HEK293 (cell line): ENCODE measurements at regions not wholly inside any gene's neighbourhood (a gene's known extent, or its start where the extent isn't known, plus 50 kb on each side); places are given as distances from the start of the nearest gene placed in this dataset.

ENCODE experiments used
- CTCF ChIA-PET: fragments of 350-600 bp; formaldehyde crosslinking; extraction: SDS; loops from one replicate; lab custom pipeline; 2021; ENCODE audit warnings: antibody characterized with exemption; lab: Yijun Ruan, JAX
- POLR2A ChIA-PET: fragments of 300-600 bp; formaldehyde crosslinking; extraction: SDS; loops from one replicate; lab custom pipeline; 2020; ENCODE audit warnings: antibody characterized with exemption, inconsistent platforms; lab: Yijun Ruan, JAX
- H3K27ac ChIP-seq: fragments of 200-500 bp; sonication (Bioruptor generic); 2 replicates; pipeline ENCODE4 v1.5.1; 2014; ENCODE audit warnings: low read depth, low read length, control low read depth, inconsistent platforms; ENCODE audit errors: extremely low read depth
- H3K36me3 ChIP-seq, 2 experiments: fragments of 200-500 bp in 1 of 2; sonication (Bioruptor generic) in 1 of 2; 1 replicate in 1 of 2; 2 replicates in 1 of 2; pipeline ENCODE4 v1.5.1; 2014 to 2017; ENCODE audit warnings: inconsistent platforms in 2 of 2, low read length in 2 of 2; ENCODE audit not compliant: control insufficient read depth in 2 of 2, insufficient read depth in 1 of 2
- H3K4me1 ChIP-seq: fragments of 200-500 bp; sonication (Bioruptor generic); 2 replicates; pipeline ENCODE4 v1.5.1; 2014; ENCODE audit warnings: mild to moderate bottlenecking, low read length, inconsistent platforms; ENCODE audit not compliant: control insufficient read depth, insufficient read depth
- H3K4me3 ChIP-seq: 2 replicates; pipeline ENCODE4 v1.5.1; 2011; ENCODE audit warnings: low read depth, mild to moderate bottlenecking, control low read depth, low read length, moderate library complexity
- H3K9me3 ChIP-seq: fragments of 200-500 bp; sonication (Bioruptor generic); 2 replicates; pipeline ENCODE4 v1.5.1; 2014; ENCODE audit warnings: low read depth, low read length, inconsistent platforms; ENCODE audit not compliant: control insufficient read depth, insufficient read depth
- AEBP2 ChIP-seq: fragments of 450-650 bp; formaldehyde crosslinking; IDR thresholded peaks from 2 replicates; pipeline ENCODE4 v1.5.1; 2016; ENCODE audit warnings: missing biosample characterization, missing genetic modification characterization, borderline replicate concordance
- BCL11A ChIP-seq: fragments of 450-650 bp; formaldehyde crosslinking; IDR thresholded peaks from 2 replicates; pipeline ENCODE4 v1.5.1; 2016; ENCODE audit warnings: low read depth, missing biosample characterization, missing genetic modification characterization
- GLIS2 ChIP-seq: fragments of 450-650 bp; formaldehyde crosslinking; IDR thresholded peaks from 2 replicates; pipeline ENCODE4 v1.5.1; 2016; ENCODE audit warnings: missing biosample characterization, missing genetic modification characterization
- KLF9 ChIP-seq: fragments of 450-650 bp; formaldehyde crosslinking; IDR thresholded peaks from 2 replicates; pipeline ENCODE4 v1.5.1; 2016; ENCODE audit warnings: missing biosample characterization, missing genetic modification characterization, low read depth
- SP7 ChIP-seq: fragments of 450-650 bp; formaldehyde crosslinking; IDR thresholded peaks from 2 replicates; pipeline ENCODE4 v1.5.1; 2016; ENCODE audit warnings: missing biosample characterization, missing genetic modification characterization
- ZBTB44 ChIP-seq: fragments of 450-650 bp; IDR thresholded peaks from 2 replicates; pipeline ENCODE4 v1.5.1; 2018; ENCODE audit warnings: missing biosample characterization, mild to moderate bottlenecking, missing genetic modification characterization
- ZFP41 ChIP-seq: fragments of 450-650 bp; formaldehyde crosslinking; IDR thresholded peaks from 2 replicates; pipeline ENCODE4 v1.5.1; 2016; ENCODE audit warnings: missing biosample characterization, missing genetic modification characterization, borderline replicate concordance
- ZNF132 ChIP-seq: fragments of 450-650 bp; formaldehyde crosslinking; IDR thresholded peaks from 2 replicates; pipeline ENCODE4 v1.5.1; 2017; ENCODE audit warnings: missing biosample characterization, missing genetic modification characterization, borderline replicate concordance
- ZNF157 ChIP-seq: fragments of 450-650 bp; formaldehyde crosslinking; IDR thresholded peaks from 2 replicates; pipeline ENCODE4 v1.5.1; 2016; ENCODE audit warnings: missing biosample characterization, missing genetic modification characterization
- ZNF2 ChIP-seq: fragments of 450-650 bp; formaldehyde crosslinking; IDR thresholded peaks from 2 replicates; pipeline ENCODE4 v1.5.1; 2016; ENCODE audit warnings: missing biosample characterization, missing genetic modification characterization
- ZNF211 ChIP-seq: fragments of 450-650 bp; formaldehyde crosslinking; IDR thresholded peaks from 2 replicates; pipeline ENCODE4 v1.5.1; 2016; ENCODE audit warnings: low read depth, missing biosample characterization, missing genetic modification characterization
- ZNF223 ChIP-seq: fragments of 450-650 bp; formaldehyde crosslinking; IDR thresholded peaks from 2 replicates; pipeline ENCODE4 v1.5.1; 2016; ENCODE audit warnings: missing biosample characterization, missing genetic modification characterization
- ZNF23 ChIP-seq: fragments of 450-650 bp; formaldehyde crosslinking; IDR thresholded peaks from 2 replicates; pipeline ENCODE4 v1.5.1; 2016; ENCODE audit warnings: missing biosample characterization, missing genetic modification characterization, borderline replicate concordance
- ZNF366 ChIP-seq: fragments of 450-650 bp; formaldehyde crosslinking; conservative IDR thresholded peaks from 2 replicates; pipeline ENCODE4 v1.5.1; 2016; ENCODE audit warnings: missing biosample characterization, missing genetic modification characterization
- ZNF449 ChIP-seq: fragments of 450-650 bp; formaldehyde crosslinking; IDR thresholded peaks from 2 replicates; pipeline ENCODE4 v1.5.1; 2017; ENCODE audit warnings: missing biosample characterization, mild to moderate bottlenecking, missing genetic modification characterization, moderate library complexity
- ZNF558 ChIP-seq: fragments of 450-650 bp; formaldehyde crosslinking; IDR thresholded peaks from 2 replicates; pipeline ENCODE4 v1.5.1; 2016; ENCODE audit warnings: missing biosample characterization, missing genetic modification characterization
- ZNF561 ChIP-seq: fragments of 450-650 bp; IDR thresholded peaks from 2 replicates; pipeline ENCODE4 v1.5.1; 2018; ENCODE audit warnings: missing biosample characterization, missing genetic modification characterization, borderline replicate concordance
- ZNF639 ChIP-seq: fragments of 450-650 bp; formaldehyde crosslinking; IDR thresholded peaks from 2 replicates; pipeline ENCODE4 v1.5.1; 2016; ENCODE audit warnings: missing biosample characterization, missing genetic modification characterization
- ZNF707 ChIP-seq: fragments of 450-650 bp; formaldehyde crosslinking; IDR thresholded peaks from 2 replicates; pipeline ENCODE4 v1.5.1; 2016; ENCODE audit warnings: missing biosample characterization, missing genetic modification characterization
- ZNF747 ChIP-seq: fragments of 450-650 bp; formaldehyde crosslinking; IDR thresholded peaks from 2 replicates; pipeline ENCODE4 v1.5.1; 2016; ENCODE audit warnings: missing biosample characterization, missing genetic modification characterization
- ZNF791 ChIP-seq: fragments of 450-650 bp; formaldehyde crosslinking; IDR thresholded peaks from 2 replicates; pipeline ENCODE4 v1.5.1; 2016; ENCODE audit warnings: missing biosample characterization, missing genetic modification characterization
- ZNF792 ChIP-seq: fragments of 450-650 bp; formaldehyde crosslinking; IDR thresholded peaks from 2 replicates; pipeline ENCODE4 v1.5.1; 2016; ENCODE audit warnings: missing biosample characterization, missing genetic modification characterization
- ZNF837 ChIP-seq: fragments of 450-650 bp; formaldehyde crosslinking; IDR thresholded peaks from 2 replicates; pipeline ENCODE4 v1.5.1; 2016; ENCODE audit warnings: missing biosample characterization, missing genetic modification characterization
- TF ChIP-seq, protein P1 (sequence below): fragments of 450-650 bp; formaldehyde crosslinking; IDR thresholded peaks from 2 replicates; pipeline ENCODE4 v1.5.1; 2016; ENCODE audit warnings: missing biosample characterization, missing genetic modification characterization
- TF ChIP-seq, protein P2 (sequence below): fragments of 450-650 bp; formaldehyde crosslinking; IDR thresholded peaks from 2 replicates; pipeline ENCODE4 v1.5.1; 2017; ENCODE audit warnings: missing biosample characterization, missing genetic modification characterization
- TF ChIP-seq, protein P3 (sequence below): fragments of 450-650 bp; formaldehyde crosslinking; IDR thresholded peaks from 2 replicates; pipeline ENCODE4 v1.5.1; 2017; ENCODE audit warnings: missing biosample characterization, missing genetic modification characterization

DNA sequence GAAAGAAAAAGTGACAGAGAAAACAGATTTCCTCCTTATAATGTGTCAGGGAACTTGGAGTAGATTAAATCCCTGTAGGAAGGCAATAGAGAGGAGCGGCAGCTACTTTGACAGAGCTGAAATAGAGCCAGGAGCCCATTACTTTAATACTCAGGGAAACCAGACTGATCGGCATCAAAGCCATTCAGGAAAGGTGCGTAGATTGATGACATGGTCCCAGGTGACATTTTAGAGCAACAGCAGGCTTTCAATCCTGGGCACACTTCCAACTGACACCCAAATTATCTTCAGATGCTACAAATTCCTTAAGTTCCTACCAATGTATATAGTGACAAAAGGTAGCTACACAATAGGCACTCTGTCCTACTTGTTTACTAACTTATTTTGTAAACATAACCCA is 821.5 kb downstream of the CDH8 start:
- H3K9me3 ChIP-seq = no peaks in the 10 kb centered on the region
- no peaks in the 10 kb centered on the region for H3K36me3 ChIP-seq
- TF ChIP-seq ZNF707 (no peak), ZNF639 (tag by site-specific recombination) (no peak), ZNF23 (no peak), ZNF837 (tag by site-specific recombination) (no peak), ZNF792 (no peak), KLF9 (tag by site-specific recombination) (no peak), ZNF223 (no peak), ZNF132 (tag by site-specific recombination) (no peak), ZFP41 (tag by site-specific recombination) (no peak), ZNF747 (no peak)
- TF ChIP-seq, protein P1, sequence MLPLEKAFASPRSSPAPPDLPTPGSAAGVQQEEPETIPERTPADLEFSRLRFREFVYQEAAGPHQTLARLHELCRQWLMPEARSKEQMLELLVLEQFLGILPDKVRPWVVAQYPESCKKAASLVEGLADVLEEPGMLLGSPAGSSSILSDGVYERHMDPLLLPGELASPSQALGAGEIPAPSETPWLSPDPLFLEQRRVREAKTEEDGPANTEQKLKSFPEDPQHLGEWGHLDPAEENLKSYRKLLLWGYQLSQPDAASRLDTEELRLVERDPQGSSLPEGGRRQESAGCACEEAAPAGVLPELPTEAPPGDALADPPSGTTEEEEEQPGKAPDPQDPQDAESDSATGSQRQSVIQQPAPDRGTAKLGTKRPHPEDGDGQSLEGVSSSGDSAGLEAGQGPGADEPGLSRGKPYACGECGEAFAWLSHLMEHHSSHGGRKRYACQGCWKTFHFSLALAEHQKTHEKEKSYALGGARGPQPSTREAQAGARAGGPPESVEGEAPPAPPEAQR (tag by site-specific recombination) = no peak
- TF ChIP-seq, protein P2, sequence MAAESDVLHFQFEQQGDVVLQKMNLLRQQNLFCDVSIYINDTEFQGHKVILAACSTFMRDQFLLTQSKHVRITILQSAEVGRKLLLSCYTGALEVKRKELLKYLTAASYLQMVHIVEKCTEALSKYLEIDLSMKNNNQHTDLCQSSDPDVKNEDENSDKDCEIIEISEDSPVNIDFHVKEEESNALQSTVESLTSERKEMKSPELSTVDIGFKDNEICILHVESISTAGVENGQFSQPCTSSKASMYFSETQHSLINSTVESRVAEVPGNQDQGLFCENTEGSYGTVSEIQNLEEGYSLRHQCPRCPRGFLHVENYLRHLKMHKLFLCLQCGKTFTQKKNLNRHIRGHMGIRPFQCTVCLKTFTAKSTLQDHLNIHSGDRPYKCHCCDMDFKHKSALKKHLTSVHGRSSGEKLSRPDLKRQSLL (tag by site-specific recombination) = no peak
- H3K4me3 ChIP-seq = no peak overlapping the region
- CTCF ChIA-PET = no interaction called here
- POLR2A ChIA-PET = no interaction called here
- no peaks in the 10 kb centered on the region for H3K4me1 ChIP-seq
- no peak overlapping the region for H3K27ac ChIP-seq

- H3K4me1 ChIP-seq = no peaks in the 10 kb centered on the region
- H3K27ac ChIP-seq = no peak overlapping the region
- no peaks in the 10 kb centered on the region for H3K9me3 ChIP-seq
- H3K4me3 ChIP-seq = no peak overlapping the region
- no peaks in the 10 kb centered on the region for H3K36me3 ChIP-seq
- ChIA-PET CTCF (no interaction called here), POLR2A (no interaction called here)
- TF ChIP-seq ZNF157 (tag by site-specific recombination) = no peak
- TF ChIP-seq ZNF211 (tag by site-specific recombination) = no peak
- TF ChIP-seq AEBP2 (tag by site-specific recombination) = no peak
- TF ChIP-seq ZNF2 (tag by site-specific recombination) = no peak
- no peak for TF ChIP-seq BCL11A
- no peak for TF ChIP-seq ZNF561 (tag by site-specific recombination)
- no peak for TF ChIP-seq ZNF449 (tag by site-specific recombination)
- TF ChIP-seq ZNF558 (tag by site-specific recombination) = no peak
- TF ChIP-seq ZBTB44 = no peak
- TF ChIP-seq ZNF791 = no peak
- no peak for TF ChIP-seq SP7 (tag by site-specific recombination)
- TF ChIP-seq, protein P3, sequence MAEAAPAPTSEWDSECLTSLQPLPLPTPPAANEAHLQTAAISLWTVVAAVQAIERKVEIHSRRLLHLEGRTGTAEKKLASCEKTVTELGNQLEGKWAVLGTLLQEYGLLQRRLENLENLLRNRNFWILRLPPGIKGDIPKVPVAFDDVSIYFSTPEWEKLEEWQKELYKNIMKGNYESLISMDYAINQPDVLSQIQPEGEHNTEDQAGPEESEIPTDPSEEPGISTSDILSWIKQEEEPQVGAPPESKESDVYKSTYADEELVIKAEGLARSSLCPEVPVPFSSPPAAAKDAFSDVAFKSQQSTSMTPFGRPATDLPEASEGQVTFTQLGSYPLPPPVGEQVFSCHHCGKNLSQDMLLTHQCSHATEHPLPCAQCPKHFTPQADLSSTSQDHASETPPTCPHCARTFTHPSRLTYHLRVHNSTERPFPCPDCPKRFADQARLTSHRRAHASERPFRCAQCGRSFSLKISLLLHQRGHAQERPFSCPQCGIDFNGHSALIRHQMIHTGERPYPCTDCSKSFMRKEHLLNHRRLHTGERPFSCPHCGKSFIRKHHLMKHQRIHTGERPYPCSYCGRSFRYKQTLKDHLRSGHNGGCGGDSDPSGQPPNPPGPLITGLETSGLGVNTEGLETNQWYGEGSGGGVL = no peak
- no peak for TF ChIP-seq GLIS2 (tag by site-specific recombination)
- no peak for TF ChIP-seq ZNF366 (tag by site-specific recombination)
Observed at GRCh38 chr16:61210076-61210475, 826.2 kb downstream of the CDH8 start.
